ENCODE measurements at regions not wholly inside any gene's neighbourhood (a gene's known extent, or its start where the extent isn't known, plus 50 kb on each side); places are given as distances from the start of the nearest gene placed in this dataset.

GRCh38 chr5:166166071-166166470 is 2125.4 kb upstream of the WWC1 start:
- no peak for DNase-seq

GRCh38 chr5:166172597-166172996 is 2118.8 kb upstream of the WWC1 start:
- DNase-seq: no peak

- peak in 1 of 2 experiments; percentile 8 for DNase-seq
Measured at GRCh38 chr5:166178411-166179080, 2112.9 kb upstream of the WWC1 start.

GRCh38 chr5:166185185-166185584 is 2106.3 kb upstream of the WWC1 start:
- DNase-seq: no peak

GRCh38 chr5:166188501-166189325 is 2102.7 kb upstream of the WWC1 start:
- DNase-seq: no peak

- no peak for DNase-seq
Measured at GRCh38 chr5:166192696-166193095, 2098.7 kb upstream of the WWC1 start.

- DNase-seq: no peak
Measured at GRCh38 chr5:166195981-166196380, 2095.5 kb upstream of the WWC1 start.

- no peak for DNase-seq
Measured at GRCh38 chr5:166200532-166200931, 2090.9 kb upstream of the WWC1 start.

- no peak for DNase-seq
Measured at GRCh38 chr5:166211640-166212039, 2079.8 kb upstream of the WWC1 start.

- DNase-seq: no peak
Measured at GRCh38 chr5:166236327-166236726, 2055.1 kb upstream of the WWC1 start.

GRCh38 chr5:166240705-166241104 is 2050.7 kb upstream of the WWC1 start:
- no peak for DNase-seq

- no peak for DNase-seq
Measured at GRCh38 chr5:166245556-166245955, 2045.9 kb upstream of the WWC1 start.

- no peak for DNase-seq
Measured at GRCh38 chr5:166251786-166252185, 2039.7 kb upstream of the WWC1 start.

GRCh38 chr5:166257661-166258060 is 2033.8 kb upstream of the WWC1 start:
- DNase-seq: peak in 1 of 2 experiments; percentile 24

GRCh38 chr5:166262395-166262794 is 2029.0 kb upstream of the WWC1 start:
- no peak for DNase-seq

GRCh38 chr5:166267907-166268306 is 2023.5 kb upstream of the WWC1 start:
- no peak for DNase-seq

GRCh38 chr5:166270712-166271111 is 2020.7 kb upstream of the WWC1 start:
- no peak for DNase-seq

GRCh38 chr5:166276006-166276405 is 2015.4 kb upstream of the WWC1 start:
- no peak for DNase-seq

GRCh38 chr5:166279828-166280227 is 2011.6 kb upstream of the WWC1 start:
- no peak for DNase-seq

GRCh38 chr5:166281433-166281832 is 2010.0 kb upstream of the WWC1 start:
- no peak for DNase-seq

- no peak for DNase-seq
Measured at GRCh38 chr5:166282939-166283338, 2008.5 kb upstream of the WWC1 start.

- no peak for DNase-seq
Measured at GRCh38 chr5:166285361-166285760, 2006.1 kb upstream of the WWC1 start.

- DNase-seq: no peak
Measured at GRCh38 chr5:166286832-166287231, 2004.6 kb upstream of the WWC1 start.

GRCh38 chr5:166287866-166288265 is 2003.6 kb upstream of the WWC1 start:
- DNase-seq: no peak
